ENCODE measurements at regions not wholly inside any gene's neighbourhood (a gene's known extent, or its start where the extent isn't known, plus 50 kb on each side); places are given as distances from the start of the nearest gene placed in this dataset.

GRCh38 chr1:56429288-56429687 lies 150.1 kb downstream of the PLPP3 start:
- Mint-ChIP-seq H3K27ac (no peak overlapping the region), H3K4me3 (no peak overlapping the region), H3K9me3 (no peaks in the 10 kb centered on the region), H3K4me1 (ENCODE audit: low read depth) (no peaks in the 10 kb centered on the region), H3K36me3 (ENCODE audit: low read depth) (no peaks in the 10 kb centered on the region), H3K27me3 (no peaks in the 10 kb centered on the region)
- no peak for DNase-seq

GRCh38 chr1:56426587-56427381 lies 152.6 kb downstream of the PLPP3 start:
- no peak for DNase-seq
- Mint-ChIP-seq H3K27me3 (no peaks in the 10 kb centered on the region), H3K9me3 (no peaks in the 10 kb centered on the region), H3K27ac (no peak overlapping the region), H3K4me1 (ENCODE audit: low read depth) (no peaks in the 10 kb centered on the region), H3K4me3 (no peak overlapping the region), H3K36me3 (ENCODE audit: low read depth) (no peaks in the 10 kb centered on the region)

- H3K36me3 Mint-ChIP-seq (ENCODE audit: low read depth), result no peaks in the 10 kb centered on the region
- no peaks in the 10 kb centered on the region for H3K9me3 Mint-ChIP-seq
- no peak for DNase-seq
- H3K4me1 Mint-ChIP-seq (ENCODE audit: low read depth), result no peaks in the 10 kb centered on the region
- no peak overlapping the region for H3K27ac Mint-ChIP-seq
- no peaks in the 10 kb centered on the region for H3K27me3 Mint-ChIP-seq
- no peak overlapping the region for H3K4me3 Mint-ChIP-seq
Measured at GRCh38 chr1:56425494-56426037, 153.8 kb downstream of the PLPP3 start.

- no peak for DNase-seq
- no peaks in the 10 kb centered on the region for H3K36me3 Mint-ChIP-seq (ENCODE audit: low read depth)
- no peaks in the 10 kb centered on the region for H3K4me1 Mint-ChIP-seq (ENCODE audit: low read depth)
- no peak overlapping the region for H3K4me3 Mint-ChIP-seq
- H3K27me3 Mint-ChIP-seq, result no peaks in the 10 kb centered on the region
- no peak overlapping the region for H3K27ac Mint-ChIP-seq
- no peaks in the 10 kb centered on the region for H3K9me3 Mint-ChIP-seq
Measured at GRCh38 chr1:56424744-56425493, 154.4 kb downstream of the PLPP3 start.

- no peak overlapping the region for H3K27ac Mint-ChIP-seq
Measured at GRCh38 chr1:56423716-56424115, 155.6 kb downstream of the PLPP3 start.

GRCh38 chr1:56418151-56418631 lies 161.2 kb downstream of the PLPP3 start:
- Mint-ChIP-seq H3K4me3 (no peak overlapping the region), H3K27me3 (no peaks in the 10 kb centered on the region), H3K4me1 (ENCODE audit: low read depth) (no peaks in the 10 kb centered on the region), H3K36me3 (ENCODE audit: low read depth) (no peaks in the 10 kb centered on the region), H3K27ac (no peak overlapping the region), H3K9me3 (no peaks in the 10 kb centered on the region)
- DNase-seq, result no peak

More at GRCh38 chr1:56423716-56424115, 155.6 kb downstream of the PLPP3 start:
- DNase-seq, result no peak
- H3K36me3 Mint-ChIP-seq (ENCODE audit: low read depth), result no peaks in the 10 kb centered on the region
- H3K27me3 Mint-ChIP-seq, result no peaks in the 10 kb centered on the region
- no peaks in the 10 kb centered on the region for H3K4me1 Mint-ChIP-seq (ENCODE audit: low read depth)
- no peak overlapping the region for H3K4me3 Mint-ChIP-seq
- no peaks in the 10 kb centered on the region for H3K9me3 Mint-ChIP-seq

- Mint-ChIP-seq H3K36me3 (ENCODE audit: low read depth) (no peaks in the 10 kb centered on the region), H3K9me3 (no peaks in the 10 kb centered on the region), H3K27ac (no peak overlapping the region), H3K27me3 (no peaks in the 10 kb centered on the region), H3K4me1 (ENCODE audit: low read depth) (no peaks in the 10 kb centered on the region), H3K4me3 (no peak overlapping the region)
- DNase-seq, result no peak
Measured at GRCh38 chr1:56417646-56418045, 161.7 kb downstream of the PLPP3 start.

- no peak for DNase-seq
- no peak overlapping the region for H3K4me3 Mint-ChIP-seq
- H3K9me3 Mint-ChIP-seq, result no peaks in the 10 kb centered on the region
- no peak overlapping the region for H3K27ac Mint-ChIP-seq
- H3K36me3 Mint-ChIP-seq (ENCODE audit: low read depth), result no peaks in the 10 kb centered on the region
- H3K4me1 Mint-ChIP-seq (ENCODE audit: low read depth), result no peaks in the 10 kb centered on the region
- H3K27me3 Mint-ChIP-seq, result no peaks in the 10 kb centered on the region
Measured at GRCh38 chr1:56416495-56416894, 162.9 kb downstream of the PLPP3 start.

- DNase-seq, result no peak
- no peaks in the 10 kb centered on the region for H3K9me3 Mint-ChIP-seq
- H3K27ac Mint-ChIP-seq, result no peak overlapping the region
- H3K4me1 Mint-ChIP-seq (ENCODE audit: low read depth), result no peaks in the 10 kb centered on the region
- no peaks in the 10 kb centered on the region for H3K27me3 Mint-ChIP-seq
- H3K36me3 Mint-ChIP-seq (ENCODE audit: low read depth), result no peaks in the 10 kb centered on the region
- no peak overlapping the region for H3K4me3 Mint-ChIP-seq
Measured at GRCh38 chr1:56415720-56416119, 163.6 kb downstream of the PLPP3 start.

- Mint-ChIP-seq H3K36me3 (ENCODE audit: low read depth) (no peaks in the 10 kb centered on the region), H3K27me3 (no peaks in the 10 kb centered on the region), H3K9me3 (no peaks in the 10 kb centered on the region), H3K4me3 (no peak overlapping the region), H3K4me1 (ENCODE audit: low read depth) (no peaks in the 10 kb centered on the region), H3K27ac (no peak overlapping the region)
- no peak for DNase-seq
Measured at GRCh38 chr1:56415258-56415657, 164.1 kb downstream of the PLPP3 start.

- Mint-ChIP-seq H3K4me3 (no peak overlapping the region), H3K36me3 (ENCODE audit: low read depth) (no peaks in the 10 kb centered on the region), H3K4me1 (ENCODE audit: low read depth) (no peaks in the 10 kb centered on the region), H3K9me3 (no peaks in the 10 kb centered on the region), H3K27ac (no peak overlapping the region), H3K27me3 (no peaks in the 10 kb centered on the region)
- no peak for DNase-seq
Measured at GRCh38 chr1:56414728-56415224, 164.6 kb downstream of the PLPP3 start.

- Mint-ChIP-seq H3K27ac (no peak overlapping the region), H3K4me3 (no peak overlapping the region), H3K9me3 (no peaks in the 10 kb centered on the region), H3K27me3 (no peaks in the 10 kb centered on the region), H3K36me3 (ENCODE audit: low read depth) (no peaks in the 10 kb centered on the region), H3K4me1 (ENCODE audit: low read depth) (no peaks in the 10 kb centered on the region)
- no peak for DNase-seq
Measured at GRCh38 chr1:56413671-56414199, 165.6 kb downstream of the PLPP3 start.

- no peaks in the 10 kb centered on the region for H3K36me3 Mint-ChIP-seq (ENCODE audit: low read depth)
- no peaks in the 10 kb centered on the region for H3K4me1 Mint-ChIP-seq (ENCODE audit: low read depth)
- H3K27ac Mint-ChIP-seq, result no peak overlapping the region
- no peak overlapping the region for H3K4me3 Mint-ChIP-seq
- no peak for DNase-seq
- H3K9me3 Mint-ChIP-seq, result no peaks in the 10 kb centered on the region
- no peaks in the 10 kb centered on the region for H3K27me3 Mint-ChIP-seq
Measured at GRCh38 chr1:56411484-56412180, 167.7 kb downstream of the PLPP3 start.

- H3K4me1 Mint-ChIP-seq (ENCODE audit: low read depth), result no peaks in the 10 kb centered on the region
- H3K4me3 Mint-ChIP-seq, result no peak overlapping the region
- no peaks in the 10 kb centered on the region for H3K27me3 Mint-ChIP-seq
Measured at GRCh38 chr1:56411021-56411420, 168.3 kb downstream of the PLPP3 start.

More at GRCh38 chr1:56411021-56411420, 168.3 kb downstream of the PLPP3 start:
- no peak for DNase-seq
- H3K9me3 Mint-ChIP-seq, result no peaks in the 10 kb centered on the region
- no peaks in the 10 kb centered on the region for H3K36me3 Mint-ChIP-seq (ENCODE audit: low read depth)
- H3K27ac Mint-ChIP-seq, result no peak overlapping the region

All from activated T-cell treated with anti-CD3 and anti-CD28 coated beads, Interleukin-2, amount 50 U/mL, for 24 hours (primary cell).